GM12872 (cell line): ENCODE measurements at regions not wholly inside any gene's neighbourhood (a gene's known extent, or its start where the extent isn't known, plus 50 kb on each side); places are given as distances from the start of the nearest gene placed in this dataset.

ENCODE experiments used
- CTCF ChIP-seq: IDR thresholded peaks from 3 replicates; pipeline ENCODE4 v1.5.1; 2011; ENCODE audit warnings: low read depth, mild to moderate bottlenecking, low read length, moderate library complexity; ENCODE audit not compliant: insufficient read depth

- TF ChIP-seq CTCF: no peak
Measured at GRCh38 chr2:176936410-176936809, 276.2 kb upstream of the HNRNPA3 start.

- no peak for TF ChIP-seq CTCF
Measured at GRCh38 chr2:176944998-176945397, 267.6 kb upstream of the HNRNPA3 start.

- TF ChIP-seq CTCF: no peak
Measured at GRCh38 chr2:176947754-176948153, 264.8 kb upstream of the HNRNPA3 start.

- no peak for TF ChIP-seq CTCF
Measured at GRCh38 chr2:176956791-176957190, 255.8 kb upstream of the HNRNPA3 start.

- TF ChIP-seq CTCF: no peak
Measured at GRCh38 chr2:176959614-176960013, 253.0 kb upstream of the HNRNPA3 start.

- no peak for TF ChIP-seq CTCF
Measured at GRCh38 chr2:176960061-176960460, 252.5 kb upstream of the HNRNPA3 start.

- TF ChIP-seq CTCF: no peak
Measured at GRCh38 chr2:176960736-176961520, 251.7 kb upstream of the HNRNPA3 start.
